ENCODE measurements at regions not wholly inside any gene's neighbourhood (a gene's known extent, or its start where the extent isn't known, plus 50 kb on each side); places are given as distances from the start of the nearest gene placed in this dataset.
A peak's percentile ranks its signal among the peaks of the same experiment; 100 is the strongest.

GRCh38 chr14:76948213-76948947 lies 80.1 kb downstream of the IRF2BPL start:
- no peak for DNase-seq

GRCh38 chr14:76947838-76948184 lies 80.7 kb downstream of the IRF2BPL start:
- no peak for DNase-seq

- peak; percentile 90 for DNase-seq
Measured at GRCh38 chr14:76947078-76947837, 81.2 kb downstream of the IRF2BPL start.

- no peak for DNase-seq
Measured at GRCh38 chr14:76946753-76947077, 81.8 kb downstream of the IRF2BPL start.

- no peak for DNase-seq
Measured at GRCh38 chr14:76943072-76943471, 85.4 kb downstream of the IRF2BPL start.

- no peak for DNase-seq
Measured at GRCh38 chr14:76941946-76942805, 86.3 kb downstream of the IRF2BPL start.

- DNase-seq = no peak
Measured at GRCh38 chr14:76941544-76941943, 87.0 kb downstream of the IRF2BPL start.

GRCh38 chr14:76940021-76940760 lies 88.3 kb downstream of the IRF2BPL start:
- no peak for DNase-seq

- no peak for DNase-seq
Measured at GRCh38 chr14:76939015-76939742, 89.3 kb downstream of the IRF2BPL start.

- no peak for DNase-seq
Measured at GRCh38 chr14:76938092-76938500, 90.4 kb downstream of the IRF2BPL start.

- peak; percentile 86 for DNase-seq
Measured at GRCh38 chr14:76937181-76938091, 91.1 kb downstream of the IRF2BPL start.

- no peak for DNase-seq
Measured at GRCh38 chr14:76936483-76936882, 92.0 kb downstream of the IRF2BPL start.

GRCh38 chr14:76933515-76933914 lies 95.0 kb downstream of the IRF2BPL start:
- no peak for DNase-seq

GRCh38 chr14:76931631-76932402 lies 96.7 kb downstream of the IRF2BPL start:
- no peak for DNase-seq

- no peak for DNase-seq
Measured at GRCh38 chr14:76930549-76930948, 98.0 kb downstream of the IRF2BPL start.

- no peak for DNase-seq
Measured at GRCh38 chr14:76929927-76930326, 98.6 kb downstream of the IRF2BPL start.

- DNase-seq = peak; percentile 53
Measured at GRCh38 chr14:76927971-76928700, 100.4 kb downstream of the IRF2BPL start.

- peak; percentile 19 for DNase-seq
Measured at GRCh38 chr14:76926521-76927251, 100.5 kb downstream of the LRRC74A start.

GRCh38 chr14:76925097-76925441 lies 98.9 kb downstream of the LRRC74A start:
- no peak for DNase-seq

All from DMS 273 treated with DMSO at 0.1 percent for 48 hours (cell line).